KBM-7 (cell line): ENCODE measurements at regions not wholly inside any gene's neighbourhood (a gene's known extent, or its start where the extent isn't known, plus 50 kb on each side); places are given as distances from the start of the nearest gene placed in this dataset.
A peak's percentile ranks its signal among the peaks of the same experiment; 100 is the strongest.
"Not testable (repeated sequence)": the region's sequence is repeated elsewhere in the genome, so short reads cannot be mapped to it uniquely, and the experiment has no call there.

Experiments used
- DNase-seq: peaks from one replicate; pipeline ENCODE4 v3.0.0-alpha.2; 2015
- in situ Hi-C: fragments of 300-500 bp; cut with MboI; formaldehyde crosslinking; loops from 2 replicates; pipeline ENCODE4 v1.14.3; 2020; ENCODE audit warnings: low sequenced_read_pairs, low pct_unique_long_range_greater_than_20kb, mixed read lengths

DNA sequence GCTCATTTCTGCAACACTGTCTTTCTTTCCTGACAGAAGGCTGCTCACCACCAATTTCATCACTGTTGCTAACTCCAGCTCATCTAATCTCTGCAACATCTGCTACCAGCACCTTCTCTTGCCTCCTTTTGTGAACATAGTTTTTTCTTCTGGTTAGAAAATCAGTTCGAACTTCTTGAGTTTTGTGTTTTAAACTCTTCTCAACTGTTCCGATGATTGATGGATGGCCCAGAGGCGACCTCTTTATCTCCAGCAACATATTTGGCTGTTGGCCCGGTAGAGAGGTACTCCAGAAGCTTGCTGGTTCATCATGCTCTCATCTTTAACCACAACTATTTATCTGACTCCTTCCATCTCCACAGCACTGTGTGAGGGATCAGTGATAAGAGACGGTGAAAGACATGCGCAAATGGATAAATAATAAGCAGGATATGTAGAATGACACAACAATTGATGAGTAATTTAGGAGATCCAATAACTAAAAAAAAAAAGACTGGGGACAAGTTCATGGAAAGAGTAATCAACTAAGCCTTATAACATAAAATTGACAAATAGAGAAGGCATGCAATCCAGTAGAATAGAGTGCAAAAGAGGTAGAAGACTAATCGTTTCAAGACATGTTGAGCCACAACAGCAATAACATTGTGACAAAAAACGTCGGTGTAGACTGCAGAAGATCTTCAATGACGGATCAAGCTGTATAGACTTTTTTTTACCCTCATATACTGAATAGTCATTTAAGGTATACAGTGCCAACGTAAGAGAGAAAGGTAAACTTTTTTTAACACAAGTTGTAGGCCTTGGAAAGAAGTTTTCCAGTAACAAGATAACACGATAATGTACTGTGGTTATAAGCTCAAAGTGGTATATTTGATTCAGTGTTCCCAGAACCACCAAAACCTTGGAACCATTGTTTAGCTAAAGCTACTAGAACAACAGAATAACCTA is 152.2 kb downstream of the CRPPA start:
- peak; percentile 95 for DNase-seq
- in situ Hi-C loops: no loop called here

GRCh38 chr7:16267953-16268820 is 153.2 kb downstream of the CRPPA start:
- in situ Hi-C loops: no loop called here
- DNase-seq: no peak

DNA sequence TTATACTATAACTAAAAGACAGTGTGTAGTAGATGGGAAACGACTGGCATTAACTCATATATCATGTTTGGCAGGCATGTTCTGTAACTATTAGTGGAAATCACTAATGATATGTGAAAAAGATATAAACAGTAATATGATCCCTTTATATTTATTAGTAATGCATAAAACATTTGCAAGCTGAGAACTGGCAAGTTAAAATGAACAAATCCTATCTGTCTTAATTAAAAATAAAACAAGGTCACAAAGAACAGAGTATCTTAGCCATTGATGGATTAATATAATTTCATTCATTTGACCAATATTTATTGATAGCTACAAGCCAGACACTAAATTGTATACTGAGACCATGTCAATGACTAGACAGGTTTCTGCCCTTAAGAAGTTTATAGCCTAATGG is 154.5 kb downstream of the CRPPA start:
- in situ Hi-C loops: no loop called here
- no peak for DNase-seq

DNA sequence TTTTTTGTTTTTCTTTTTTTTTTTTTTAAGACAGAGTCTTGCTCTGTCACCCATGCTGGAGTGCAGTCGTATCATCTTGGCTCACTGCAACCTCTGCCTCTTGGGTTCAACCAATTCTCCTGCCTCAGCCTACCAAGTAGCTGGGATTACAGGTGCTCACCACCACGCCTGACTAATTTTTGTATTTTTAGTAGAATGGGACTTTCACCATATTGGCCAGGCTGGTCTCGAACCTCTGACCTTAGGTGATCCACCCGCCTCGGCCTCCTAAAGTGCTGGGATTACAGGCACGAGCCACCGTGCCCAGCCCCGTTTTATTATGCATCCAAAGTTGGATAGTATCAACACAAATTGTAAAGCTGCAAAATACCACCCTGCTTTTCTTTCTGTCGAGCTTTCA is 154.9 kb downstream of the CRPPA start:
- in situ Hi-C loops, DNase-seq: not testable (repeated sequence)

DNA sequence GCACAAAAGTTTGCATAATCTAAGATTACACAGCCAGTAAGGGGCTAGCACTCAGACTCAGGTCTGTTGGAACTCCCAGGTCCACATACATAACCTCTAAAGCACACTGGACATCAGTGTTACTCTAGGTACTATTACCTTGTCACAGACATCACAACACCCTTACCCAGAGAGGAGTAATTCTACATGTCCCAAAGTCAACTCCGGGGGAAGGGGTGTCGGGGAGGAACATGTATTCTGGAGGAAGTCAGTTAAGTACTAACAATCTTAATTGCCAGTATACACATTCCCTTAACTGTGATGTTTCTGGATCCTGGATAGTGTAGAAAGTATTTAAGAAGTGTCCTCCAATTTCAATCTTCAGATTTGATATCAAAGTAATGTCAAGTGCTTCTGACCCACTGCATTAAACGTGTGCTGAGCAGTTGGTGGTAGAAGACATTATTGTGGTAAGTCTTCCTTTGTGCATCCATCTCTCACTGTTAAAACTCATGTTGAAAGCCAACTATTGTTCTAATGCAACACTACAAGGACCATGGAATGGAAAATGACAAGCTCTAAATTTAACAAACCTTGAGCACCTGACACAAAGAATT is 155.4 kb downstream of the CRPPA start:
- in situ Hi-C loops: no loop called here
- DNase-seq: no peak

- no peak for DNase-seq
- in situ Hi-C loops: no loop called here
These were observed 156.2 kb downstream of the CRPPA start for GRCh38 chr7:16264823-16265804.

- no peak for DNase-seq
- in situ Hi-C loops: no loop called here
These were observed 157.1 kb downstream of the CRPPA start for GRCh38 chr7:16264036-16264819.

- in situ Hi-C loops, DNase-seq: not testable (repeated sequence)
These were observed 158.0 kb downstream of the CRPPA start for GRCh38 chr7:16263377-16263776.

- in situ Hi-C loops: no loop called here
- no peak for DNase-seq
These were observed 159.7 kb downstream of the CRPPA start for GRCh38 chr7:16261654-16262053.

DNA sequence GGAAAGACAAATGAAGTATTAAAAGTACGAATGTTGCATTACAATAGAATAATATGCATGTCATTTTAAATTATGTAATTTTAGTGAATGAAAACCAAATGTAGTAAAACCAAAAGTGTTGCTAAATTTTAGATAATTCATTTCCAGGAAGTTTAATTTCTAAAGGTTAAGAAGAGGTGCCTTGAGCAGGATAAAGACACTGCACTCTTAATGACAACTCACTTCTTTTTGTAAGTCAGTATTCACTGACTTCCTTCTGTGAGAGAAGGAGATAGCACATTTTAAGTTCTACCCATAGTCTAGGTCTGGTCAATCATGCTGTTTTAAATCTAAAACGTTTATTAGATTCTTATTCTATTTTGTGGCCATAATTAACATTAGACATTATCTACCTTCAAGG is 160.2 kb downstream of the CRPPA start:
- no peak for DNase-seq
- in situ Hi-C loops: no loop called here

- DNase-seq: no peak
- in situ Hi-C loops: no loop called here
These were observed 161.1 kb downstream of the CRPPA start for GRCh38 chr7:16260236-16260728.

- in situ Hi-C loops, DNase-seq: not testable (repeated sequence)
These were observed 164.9 kb downstream of the CRPPA start for GRCh38 chr7:16256419-16256818.

- in situ Hi-C loops, DNase-seq: not testable (repeated sequence)
These were observed 165.4 kb downstream of the CRPPA start for GRCh38 chr7:16255952-16256351.

DNA sequence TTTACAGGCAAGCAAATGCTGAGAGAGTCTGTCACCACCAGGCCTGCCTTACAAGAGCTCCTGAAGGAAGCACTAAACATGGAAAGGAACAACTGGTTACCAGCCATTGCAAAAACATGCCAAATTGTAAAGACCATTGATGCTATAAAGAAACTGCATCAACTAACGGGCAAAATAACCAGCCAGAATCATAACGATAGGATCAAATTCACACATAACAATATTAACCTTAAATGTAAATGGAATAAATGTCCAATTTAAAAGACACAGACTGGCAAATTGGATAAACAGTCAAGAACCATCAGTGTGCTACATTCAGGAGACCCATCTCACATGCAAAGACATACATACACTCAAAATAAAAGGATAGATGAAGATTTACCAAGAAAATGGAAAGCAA is 170.7 kb downstream of the CRPPA start:
- not testable (repeated sequence) for DNase-seq

DNA sequence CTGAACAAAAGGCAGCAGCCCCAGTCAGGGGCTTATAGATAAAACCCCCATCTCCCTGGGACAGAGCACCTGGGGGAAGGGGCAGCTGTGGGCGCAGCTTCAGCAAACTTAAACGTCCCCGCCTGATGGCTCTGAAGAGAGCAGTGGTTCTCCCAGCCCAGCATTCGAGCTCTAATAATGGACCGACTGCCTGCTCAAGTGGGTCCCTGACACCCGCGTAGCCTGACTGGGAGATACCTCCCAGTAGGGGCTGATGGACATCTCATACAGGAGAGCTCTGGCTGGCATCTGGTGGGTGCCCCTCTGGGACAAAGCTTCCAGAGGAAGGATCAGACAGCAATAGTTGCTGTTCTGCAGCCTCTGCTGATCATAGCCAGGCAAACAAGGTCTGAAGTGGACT is 172.1 kb downstream of the CRPPA start:
- in situ Hi-C loops, DNase-seq: not testable (repeated sequence)

More for the DNA sequence above, 170.7 kb downstream of the CRPPA start:
- in situ Hi-C loops: not testable (repeated sequence)

- DNase-seq, in situ Hi-C loops: not testable (repeated sequence)
These were observed 172.8 kb downstream of the CRPPA start for GRCh38 chr7:16248556-16248955.

- in situ Hi-C loops: no loop called here
- no peak for DNase-seq
These were observed 176.9 kb downstream of the CRPPA start for GRCh38 chr7:16244469-16244868.

- in situ Hi-C loops: no loop called here
- no peak for DNase-seq
These were observed 178.4 kb downstream of the CRPPA start for GRCh38 chr7:16242920-16243319.
